B cell (primary cell): ENCODE measurements at regions not wholly inside any gene's neighbourhood (a gene's known extent, or its start where the extent isn't known, plus 50 kb on each side); places are given as distances from the start of the nearest gene placed in this dataset.

ENCODE experiments used
- EZH2 ChIP-seq: IDR thresholded peaks from 2 replicates; pipeline ENCODE4 v1.6.1; 2012; ENCODE audit warnings: borderline replicate concordance, low read depth, mild to moderate bottlenecking, moderate library complexity, low read length; ENCODE audit not compliant: insufficient read depth, poor library complexity, severe bottlenecking
- TF ChIP-seq, protein P1 (sequence below): fragments of 200-600 bp; IDR thresholded peaks from one replicate; pipeline ENCODE4 v1.8.0; 2022; ENCODE audit warnings: antibody characterized with exemption, mild to moderate bottlenecking

DNA sequence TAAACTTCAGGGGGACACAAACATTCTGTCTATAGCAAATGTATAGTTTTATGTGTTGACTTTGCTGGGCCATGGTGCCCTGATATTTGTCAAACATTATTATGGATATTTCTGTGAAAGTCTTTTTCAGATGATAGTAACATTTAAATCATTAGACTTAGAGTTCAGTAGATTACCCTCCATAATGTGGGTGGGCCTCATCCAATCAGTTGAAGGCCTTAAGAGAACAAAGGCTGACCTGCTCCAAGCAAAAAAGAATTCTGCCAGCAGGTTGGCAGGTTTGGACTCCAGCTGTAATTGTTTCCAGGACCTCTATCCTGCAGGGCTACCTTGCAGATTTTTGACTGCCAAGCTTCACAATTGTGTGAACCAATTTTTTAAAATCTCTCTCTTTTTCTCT, 1250.9 kb downstream of the ROBO1 start:
- TF ChIP-seq, protein P1, sequence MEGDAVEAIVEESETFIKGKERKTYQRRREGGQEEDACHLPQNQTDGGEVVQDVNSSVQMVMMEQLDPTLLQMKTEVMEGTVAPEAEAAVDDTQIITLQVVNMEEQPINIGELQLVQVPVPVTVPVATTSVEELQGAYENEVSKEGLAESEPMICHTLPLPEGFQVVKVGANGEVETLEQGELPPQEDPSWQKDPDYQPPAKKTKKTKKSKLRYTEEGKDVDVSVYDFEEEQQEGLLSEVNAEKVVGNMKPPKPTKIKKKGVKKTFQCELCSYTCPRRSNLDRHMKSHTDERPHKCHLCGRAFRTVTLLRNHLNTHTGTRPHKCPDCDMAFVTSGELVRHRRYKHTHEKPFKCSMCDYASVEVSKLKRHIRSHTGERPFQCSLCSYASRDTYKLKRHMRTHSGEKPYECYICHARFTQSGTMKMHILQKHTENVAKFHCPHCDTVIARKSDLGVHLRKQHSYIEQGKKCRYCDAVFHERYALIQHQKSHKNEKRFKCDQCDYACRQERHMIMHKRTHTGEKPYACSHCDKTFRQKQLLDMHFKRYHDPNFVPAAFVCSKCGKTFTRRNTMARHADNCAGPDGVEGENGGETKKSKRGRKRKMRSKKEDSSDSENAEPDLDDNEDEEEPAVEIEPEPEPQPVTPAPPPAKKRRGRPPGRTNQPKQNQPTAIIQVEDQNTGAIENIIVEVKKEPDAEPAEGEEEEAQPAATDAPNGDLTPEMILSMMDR, result no peak
- no peak for TF ChIP-seq EZH2
